Erythroblast (primary cell): ENCODE measurements at regions not wholly inside any gene's neighbourhood (a gene's known extent, or its start where the extent isn't known, plus 50 kb on each side); places are given as distances from the start of the nearest gene placed in this dataset.

ENCODE experiments used
- GATA1 ChIP-seq: IDR thresholded peaks from 2 replicates; pipeline ENCODE4 v1.6.1; 2011; ENCODE audit warnings: low read depth, mild to moderate bottlenecking, control low read depth, low read length, moderate library complexity
- POLR2A ChIP-seq: IDR thresholded peaks from 2 replicates; pipeline ENCODE4 v1.6.1; 2011; ENCODE audit warnings: mild to moderate bottlenecking, low read length

- no peak for TF ChIP-seq POLR2A
- TF ChIP-seq GATA1, result no peak
Measured at GRCh38 chr20:22791877-22792525, 207.6 kb upstream of the FOXA2 start.
